ENCODE measurements at regions not wholly inside any gene's neighbourhood (a gene's known extent, or its start where the extent isn't known, plus 50 kb on each side); places are given as distances from the start of the nearest gene placed in this dataset.

GRCh38 chr18:47345291-47345690 is 93.8 kb upstream of the SKOR2 start:
- no peak for TF ChIP-seq CTCF (IDR thresholded peaks at IDR 0.05)
- no peak for TF ChIP-seq EP300 (IDR thresholded peaks at IDR 0.05)

Data from tibial nerve (tissue), 4 donors.